ENCODE measurements at regions not wholly inside any gene's neighbourhood (a gene's known extent, or its start where the extent isn't known, plus 50 kb on each side); places are given as distances from the start of the nearest gene placed in this dataset.

DNA sequence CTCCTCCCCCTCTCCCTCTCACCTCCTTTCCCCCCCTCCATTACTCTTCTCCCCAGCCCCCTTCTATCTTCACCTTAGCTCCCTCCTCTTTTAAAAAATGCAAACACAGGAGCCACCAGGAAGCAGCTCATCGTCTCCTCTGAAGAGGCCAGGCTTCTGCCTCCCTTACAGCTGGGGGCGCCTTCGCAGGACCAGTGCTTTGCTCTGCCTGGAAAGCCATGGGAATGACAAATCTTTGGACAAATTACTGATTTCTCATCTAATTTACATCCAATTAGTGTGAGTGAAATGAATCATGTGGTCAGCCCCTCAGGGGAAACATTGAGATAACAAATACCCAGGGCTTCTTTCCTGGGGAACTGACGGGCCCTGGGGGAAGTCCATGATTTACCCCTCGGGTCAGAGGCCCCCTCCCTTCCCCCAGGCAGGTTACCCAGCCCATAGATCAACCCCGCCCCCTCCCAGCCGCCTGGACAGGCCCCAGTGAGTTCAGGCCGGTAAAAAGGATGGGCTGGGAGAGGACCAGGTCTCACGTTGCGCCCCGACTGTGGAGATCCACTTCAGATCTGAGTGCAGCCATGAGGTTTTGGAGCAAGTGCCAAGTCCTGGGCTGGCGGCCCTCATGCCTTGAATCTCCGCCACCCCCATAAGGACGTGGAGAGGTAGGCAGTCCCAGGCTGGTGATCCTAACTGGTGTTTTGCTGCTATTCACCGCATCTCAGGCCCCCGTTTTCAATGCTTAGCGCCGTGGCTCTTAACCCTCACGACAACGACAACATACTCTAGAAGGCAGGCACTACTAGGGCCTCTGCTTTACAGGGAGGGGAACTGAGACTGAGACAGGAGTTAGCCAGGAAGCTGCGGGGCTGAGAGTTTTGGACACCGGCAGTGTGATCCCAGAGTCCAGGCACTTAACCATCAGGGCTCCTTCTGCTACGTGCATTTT is 300.8 kb downstream of the RRAGC start:
- TF ChIP-seq, protein P1, sequence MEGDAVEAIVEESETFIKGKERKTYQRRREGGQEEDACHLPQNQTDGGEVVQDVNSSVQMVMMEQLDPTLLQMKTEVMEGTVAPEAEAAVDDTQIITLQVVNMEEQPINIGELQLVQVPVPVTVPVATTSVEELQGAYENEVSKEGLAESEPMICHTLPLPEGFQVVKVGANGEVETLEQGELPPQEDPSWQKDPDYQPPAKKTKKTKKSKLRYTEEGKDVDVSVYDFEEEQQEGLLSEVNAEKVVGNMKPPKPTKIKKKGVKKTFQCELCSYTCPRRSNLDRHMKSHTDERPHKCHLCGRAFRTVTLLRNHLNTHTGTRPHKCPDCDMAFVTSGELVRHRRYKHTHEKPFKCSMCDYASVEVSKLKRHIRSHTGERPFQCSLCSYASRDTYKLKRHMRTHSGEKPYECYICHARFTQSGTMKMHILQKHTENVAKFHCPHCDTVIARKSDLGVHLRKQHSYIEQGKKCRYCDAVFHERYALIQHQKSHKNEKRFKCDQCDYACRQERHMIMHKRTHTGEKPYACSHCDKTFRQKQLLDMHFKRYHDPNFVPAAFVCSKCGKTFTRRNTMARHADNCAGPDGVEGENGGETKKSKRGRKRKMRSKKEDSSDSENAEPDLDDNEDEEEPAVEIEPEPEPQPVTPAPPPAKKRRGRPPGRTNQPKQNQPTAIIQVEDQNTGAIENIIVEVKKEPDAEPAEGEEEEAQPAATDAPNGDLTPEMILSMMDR (IDR thresholded peaks at IDR 0.05): no peak
- TF ChIP-seq POLR2AphosphoS5 (IDR thresholded peaks at IDR 0.05): no peak
